Activated CD8-positive, alpha-beta memory T cell treated with anti-CD3 and anti-CD28 coated beads for 1 hour (primary cell): ENCODE measurements at regions not wholly inside any gene's neighbourhood (a gene's known extent, or its start where the extent isn't known, plus 50 kb on each side); places are given as distances from the start of the nearest gene placed in this dataset.

Experiments
- DNase-seq, 2 donors: peaks; one replicate each; pipeline ENCODE4 v3.0.0-alpha.2; 2020; ENCODE audit warnings: low read depth in 1 of 2; ENCODE audit errors: extremely low read depth in 1 of 2

GRCh38 chr14:94889520-94890312 is 119.8 kb upstream of the GSC start:
- DNase-seq, result no peak

GRCh38 chr14:94888121-94888520 is 118.2 kb upstream of the GSC start:
- DNase-seq, result no peak

- DNase-seq, result no peak
Observed at GRCh38 chr14:94887591-94887990, 117.7 kb upstream of the GSC start.

- no peak for DNase-seq
Observed at GRCh38 chr14:94886931-94887330, 117.0 kb upstream of the GSC start.

- DNase-seq, result no peak
Observed at GRCh38 chr14:94885481-94886155, 115.7 kb upstream of the GSC start.

- DNase-seq, result no peak
Observed at GRCh38 chr14:94884616-94885230, 114.8 kb upstream of the GSC start.

GRCh38 chr14:94882401-94882800 is 112.5 kb upstream of the GSC start:
- DNase-seq, result no peak

- no peak for DNase-seq
Observed at GRCh38 chr14:94880876-94881275, 111.0 kb upstream of the GSC start.

- no peak for DNase-seq
Observed at GRCh38 chr14:94880106-94880505, 110.2 kb upstream of the GSC start.

GRCh38 chr14:94879537-94879936 is 109.6 kb upstream of the GSC start:
- DNase-seq, result no peak

GRCh38 chr14:94876306-94876705 is 106.4 kb upstream of the GSC start:
- no peak for DNase-seq

GRCh38 chr14:94875256-94875655 is 105.3 kb upstream of the GSC start:
- DNase-seq, result no peak

GRCh38 chr14:94868772-94869072 is 98.8 kb upstream of the GSC start:
- no peak for DNase-seq

GRCh38 chr14:94867946-94868771 is 98.2 kb upstream of the GSC start:
- no peak for DNase-seq

- no peak for DNase-seq
Observed at GRCh38 chr14:94867209-94867608, 97.3 kb upstream of the GSC start.

- no peak for DNase-seq
Observed at GRCh38 chr14:94864387-94865195, 94.7 kb upstream of the GSC start.

GRCh38 chr14:94863366-94863765 is 93.5 kb upstream of the GSC start:
- no peak for DNase-seq

- no peak for DNase-seq
Observed at GRCh38 chr14:94857950-94858349, 88.0 kb upstream of the GSC start.

GRCh38 chr14:94853920-94854319 is 84.0 kb upstream of the GSC start:
- no peak for DNase-seq
